Calu3 (cell line): ENCODE measurements at regions not wholly inside any gene's neighbourhood (a gene's known extent, or its start where the extent isn't known, plus 50 kb on each side); places are given as distances from the start of the nearest gene placed in this dataset.

ENCODE experiments used
- BruUV-seq: library from RNA; stranded (reverse); fragments of 400-500 nt; replicated peaks from 2 replicates; lab custom pipeline; 2021; lab: Mats Ljungman, UMichigan
- CTCF ChIA-PET: fragments of 300-600 bp; sonication (Branson Sonifier 250); formaldehyde crosslinking; loops from one replicate; lab custom pipeline; 2022; ENCODE audit warnings: antibody characterized with exemption; lab: Charles Lee
- DNase-seq: peaks from one replicate; pipeline ENCODE4 v3.0.0; 2022
- H3K27ac Mint-ChIP-seq: one replicate; pipeline ENCODE4 v1.8.0; 2022; ENCODE audit warnings: mixed read lengths; ENCODE audit not compliant: unreplicated experiment
- H3K27me3 Mint-ChIP-seq: one replicate; pipeline ENCODE4 v1.8.0; 2022; ENCODE audit warnings: mixed read lengths; ENCODE audit not compliant: unreplicated experiment
- H3K36me3 Mint-ChIP-seq: one replicate; pipeline ENCODE4 v1.8.0; 2022; ENCODE audit warnings: mild to moderate bottlenecking, moderate library complexity, mixed read lengths; ENCODE audit not compliant: insufficient read depth, unreplicated experiment
- H3K4me1 Mint-ChIP-seq: one replicate; pipeline ENCODE4 v1.8.0; 2022; ENCODE audit warnings: mild to moderate bottlenecking, low read depth, mixed read lengths; ENCODE audit not compliant: unreplicated experiment
- H3K4me3 Mint-ChIP-seq: one replicate; pipeline ENCODE4 v1.8.0; 2022; ENCODE audit warnings: mild to moderate bottlenecking, low read depth, moderate library complexity, mixed read lengths; ENCODE audit not compliant: unreplicated experiment
- H3K9me3 Mint-ChIP-seq: one replicate; pipeline ENCODE4 v1.8.0; 2022; ENCODE audit warnings: low read depth, mixed read lengths; ENCODE audit not compliant: unreplicated experiment
- intact Hi-C: fragments of 100-400 bp; cut with micrococcal nuclease; formaldehyde crosslinking; loops from one replicate; pipeline ENCODE4 v1.10.0; 2022; ENCODE audit not compliant: unreplicated experiment
- TF ChIP-seq, protein P1 (sequence below): fragments of 200-600 bp; IDR thresholded peaks from one replicate; pipeline ENCODE4 v1.8.0; 2022; ENCODE audit warnings: antibody characterized with exemption; ENCODE audit not compliant: unreplicated experiment

DNA sequence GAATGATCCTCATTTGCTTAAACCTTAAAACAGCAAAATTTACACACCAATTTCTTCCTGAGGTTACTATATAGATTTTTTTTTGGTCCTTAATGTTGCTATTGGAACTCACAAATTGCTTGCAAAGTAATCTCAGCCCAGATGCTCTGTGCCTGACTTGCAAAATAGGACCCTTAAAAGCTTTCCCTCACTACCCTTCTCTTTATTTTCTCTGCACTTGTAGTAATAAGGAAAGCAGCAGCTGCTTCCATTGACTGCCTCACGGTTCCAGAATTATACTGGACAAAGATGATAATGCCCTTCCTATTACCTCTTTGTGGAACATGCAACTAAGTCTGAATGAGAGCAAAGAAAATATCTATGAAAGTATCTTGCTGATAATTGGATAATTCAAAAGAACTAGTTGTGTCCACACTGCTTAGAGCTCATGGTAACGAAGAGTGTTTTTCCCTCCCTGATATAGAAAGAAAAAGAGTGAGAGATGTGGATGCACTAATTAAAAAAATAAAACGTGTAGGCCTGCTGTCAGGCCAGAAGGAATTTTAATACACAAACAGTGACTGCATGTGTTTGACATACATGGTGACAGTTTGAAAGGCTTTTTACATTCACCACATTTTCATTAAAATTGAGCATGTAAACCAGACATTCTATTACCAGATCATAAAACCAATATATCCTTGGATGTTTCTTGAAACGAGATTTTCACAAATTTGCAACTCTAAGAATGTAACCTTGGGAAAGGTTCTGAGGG, 783.1 kb downstream of the GBE1 start:
- Mint-ChIP-seq H3K4me1 (no peaks in the 10 kb centered on the region), H3K36me3 (no peaks in the 10 kb centered on the region), H3K27ac (no peak overlapping the region), H3K27me3 (no peaks in the 10 kb centered on the region), H3K4me3 (no peak overlapping the region), H3K9me3 (peaks cover 6% of the 10 kb centered on the region)
- intact Hi-C loops: no loop called here
- DNase-seq: no peak
- BruUV-seq: no TSS peak
- TF ChIP-seq, protein P1, sequence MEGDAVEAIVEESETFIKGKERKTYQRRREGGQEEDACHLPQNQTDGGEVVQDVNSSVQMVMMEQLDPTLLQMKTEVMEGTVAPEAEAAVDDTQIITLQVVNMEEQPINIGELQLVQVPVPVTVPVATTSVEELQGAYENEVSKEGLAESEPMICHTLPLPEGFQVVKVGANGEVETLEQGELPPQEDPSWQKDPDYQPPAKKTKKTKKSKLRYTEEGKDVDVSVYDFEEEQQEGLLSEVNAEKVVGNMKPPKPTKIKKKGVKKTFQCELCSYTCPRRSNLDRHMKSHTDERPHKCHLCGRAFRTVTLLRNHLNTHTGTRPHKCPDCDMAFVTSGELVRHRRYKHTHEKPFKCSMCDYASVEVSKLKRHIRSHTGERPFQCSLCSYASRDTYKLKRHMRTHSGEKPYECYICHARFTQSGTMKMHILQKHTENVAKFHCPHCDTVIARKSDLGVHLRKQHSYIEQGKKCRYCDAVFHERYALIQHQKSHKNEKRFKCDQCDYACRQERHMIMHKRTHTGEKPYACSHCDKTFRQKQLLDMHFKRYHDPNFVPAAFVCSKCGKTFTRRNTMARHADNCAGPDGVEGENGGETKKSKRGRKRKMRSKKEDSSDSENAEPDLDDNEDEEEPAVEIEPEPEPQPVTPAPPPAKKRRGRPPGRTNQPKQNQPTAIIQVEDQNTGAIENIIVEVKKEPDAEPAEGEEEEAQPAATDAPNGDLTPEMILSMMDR: no peak
- CTCF ChIA-PET: no interaction called here

GRCh38 chr3:80970292-80970691, 791.2 kb downstream of the GBE1 start:
- DNase-seq: no peak
- H3K4me3 Mint-ChIP-seq: no peak overlapping the region
- BruUV-seq: no TSS peak
- H3K9me3 Mint-ChIP-seq: peaks cover 9% of the 10 kb centered on the region
- CTCF ChIA-PET: no interaction called here
- no peaks in the 10 kb centered on the region for H3K4me1 Mint-ChIP-seq
- intact Hi-C loops: no loop called here
- no peak overlapping the region for H3K27ac Mint-ChIP-seq
- TF ChIP-seq, protein P1: no peak
- no peaks in the 10 kb centered on the region for H3K27me3 Mint-ChIP-seq
- H3K36me3 Mint-ChIP-seq: no peaks in the 10 kb centered on the region

DNA sequence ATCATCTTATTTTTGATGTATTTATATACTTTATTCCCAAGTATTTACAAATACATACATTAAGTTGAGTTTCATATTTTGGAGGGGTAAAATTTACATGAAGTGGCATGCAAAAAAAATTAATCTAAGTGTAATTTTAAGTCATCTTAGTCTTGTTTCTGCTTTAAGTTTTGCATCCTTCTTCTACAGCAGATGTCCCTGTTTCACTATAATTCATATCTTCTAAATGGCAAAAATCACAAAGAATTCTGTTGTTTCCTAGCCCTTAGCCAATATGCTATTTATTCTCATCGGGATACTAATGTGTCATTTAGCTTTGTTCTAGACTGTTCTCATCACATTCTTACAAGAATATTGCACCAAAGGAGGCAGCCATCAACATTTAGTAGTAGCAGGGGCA, 831.9 kb downstream of the GBE1 start:
- Mint-ChIP-seq H3K27ac (no peak overlapping the region), H3K36me3 (no peaks in the 10 kb centered on the region), H3K27me3 (no peaks in the 10 kb centered on the region), H3K4me3 (no peak overlapping the region), H3K4me1 (no peaks in the 10 kb centered on the region), H3K9me3 (peaks cover 3% of the 10 kb centered on the region)
- CTCF ChIA-PET: no interaction called here
- no TSS peak for BruUV-seq
- TF ChIP-seq, protein P1: no peak
- intact Hi-C loops: loop anchor here (10.0 kb wide), 1 partner anchor 1315 kb away; no protein-coding TSS in a partner anchor
- no peak for DNase-seq

- no peak for DNase-seq
- no peak overlapping the region for H3K27ac Mint-ChIP-seq
- no peaks in the 10 kb centered on the region for H3K27me3 Mint-ChIP-seq
- TF ChIP-seq, protein P1: no peak
- no peak overlapping the region for H3K4me3 Mint-ChIP-seq
- intact Hi-C loops: no loop called here
- CTCF ChIA-PET: no interaction called here
- H3K9me3 Mint-ChIP-seq: no peaks in the 10 kb centered on the region
- no peaks in the 10 kb centered on the region for H3K4me1 Mint-ChIP-seq
- H3K36me3 Mint-ChIP-seq: no peaks in the 10 kb centered on the region
- BruUV-seq: no TSS peak
These were observed 846.6 kb downstream of the GBE1 start for GRCh38 chr3:80914854-80915253.
